Middle frontal gyrus (tissue), 1 donor: ENCODE measurements at regions not wholly inside any gene's neighbourhood (a gene's known extent, or its start where the extent isn't known, plus 50 kb on each side); places are given as distances from the start of the nearest gene placed in this dataset.

Experiments
- DNase-seq: peaks from one replicate; pipeline ENCODE4 v3.0.0-alpha.2; 2015; ENCODE audit warnings: low spot score; ENCODE audit errors: extremely low spot score

DNA sequence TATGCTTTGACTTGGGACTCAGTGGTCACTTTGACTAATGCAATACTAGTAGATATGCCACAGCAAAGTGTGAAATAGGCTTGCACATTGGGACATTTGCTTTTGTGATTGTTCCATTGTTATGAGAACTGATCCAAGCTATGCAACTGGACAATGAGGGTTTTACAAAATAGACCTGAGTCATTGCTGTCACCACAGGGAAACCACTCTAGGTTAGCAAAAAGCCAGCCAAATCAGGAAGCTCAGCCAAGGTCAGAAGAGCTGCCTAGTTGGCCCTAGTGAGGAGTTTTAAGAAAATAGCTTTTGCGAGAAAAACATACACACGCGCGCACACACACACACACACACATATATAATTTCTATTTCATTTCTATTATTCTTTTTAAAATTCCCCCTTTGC, 452.4 kb upstream of the CDH7 start:
- no peak for DNase-seq

- DNase-seq, result no peak
These were observed 461.9 kb upstream of the CDH7 start for GRCh38 chr18:65288908-65289307.

DNA sequence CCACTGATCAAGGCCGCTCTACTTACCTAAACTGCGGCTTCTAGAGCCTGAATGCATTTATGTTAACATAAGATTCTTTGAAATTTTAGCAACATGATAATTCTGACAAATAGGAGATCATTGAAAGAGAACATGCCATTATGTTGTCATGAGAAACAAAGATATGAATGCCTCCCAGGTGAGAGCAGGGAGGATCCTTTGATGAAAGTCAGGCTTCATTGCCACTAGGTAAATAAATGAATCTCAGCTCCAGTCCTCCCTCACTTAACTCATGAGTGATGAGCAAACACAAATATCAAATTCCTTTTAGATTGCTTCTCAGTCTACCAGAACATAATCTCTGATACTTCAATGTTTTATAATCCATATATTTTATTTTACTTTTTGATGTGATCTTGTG, 463.2 kb upstream of the CDH7 start:
- DNase-seq, result no peak

- no peak for DNase-seq
These were observed 468.7 kb upstream of the CDH7 start for GRCh38 chr18:65282096-65282495.

- no peak for DNase-seq
These were observed 471.0 kb upstream of the CDH7 start for GRCh38 chr18:65279668-65280305.

DNA sequence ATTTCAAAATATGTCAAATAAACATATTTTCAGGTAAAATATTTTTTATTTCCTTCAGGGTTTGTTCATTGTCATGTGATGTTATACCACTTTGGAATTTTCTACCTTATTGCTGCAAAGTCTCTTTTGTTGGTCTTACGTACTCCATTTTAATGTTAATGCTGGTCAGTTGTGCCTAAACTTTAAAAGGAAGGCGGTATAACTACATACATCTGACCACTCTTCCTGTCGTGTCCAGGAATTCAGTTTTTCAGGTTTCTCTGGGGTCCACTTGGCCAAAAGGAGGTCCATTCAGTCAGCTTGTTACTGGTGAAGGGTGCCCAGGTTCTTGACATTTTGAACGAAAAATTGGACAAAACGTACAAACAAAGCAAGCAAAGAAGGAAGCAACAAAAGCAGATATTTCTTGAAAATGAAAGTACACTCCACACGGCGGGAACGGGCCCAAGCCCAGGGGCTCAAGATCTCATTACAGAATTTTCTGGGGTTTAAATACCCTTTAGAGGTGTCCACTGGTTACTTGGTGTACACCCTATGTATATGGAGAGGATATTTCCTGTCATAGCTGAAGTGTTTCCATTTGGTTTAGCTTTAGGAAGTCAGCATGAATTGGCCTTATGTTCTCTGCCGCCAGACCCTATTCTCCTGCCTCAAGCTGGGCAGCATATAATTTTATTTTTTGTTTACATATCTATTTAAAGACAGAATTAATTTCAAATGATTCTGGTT, 471.7 kb upstream of the CDH7 start:
- DNase-seq, result no peak

DNA sequence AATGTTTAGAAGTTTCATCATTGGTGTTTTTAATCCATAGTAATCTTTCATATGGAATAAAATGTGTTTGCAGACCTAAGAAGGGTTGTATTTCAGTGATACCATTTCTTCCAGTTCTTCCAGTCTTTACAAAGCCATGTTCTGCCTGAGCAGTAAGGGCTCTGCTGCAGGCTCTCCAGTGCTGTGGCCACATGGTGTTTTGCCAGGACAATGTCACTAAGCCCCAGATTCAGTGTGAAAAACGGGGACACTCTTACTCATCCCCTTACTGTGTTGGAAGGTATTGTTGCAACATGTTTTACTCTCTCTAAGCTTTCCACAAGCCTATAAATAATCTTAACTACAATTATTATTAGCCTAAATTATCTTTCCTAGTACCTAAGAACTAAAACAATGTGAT, 481.4 kb upstream of the CDH7 start:
- DNase-seq, result no peak

DNA sequence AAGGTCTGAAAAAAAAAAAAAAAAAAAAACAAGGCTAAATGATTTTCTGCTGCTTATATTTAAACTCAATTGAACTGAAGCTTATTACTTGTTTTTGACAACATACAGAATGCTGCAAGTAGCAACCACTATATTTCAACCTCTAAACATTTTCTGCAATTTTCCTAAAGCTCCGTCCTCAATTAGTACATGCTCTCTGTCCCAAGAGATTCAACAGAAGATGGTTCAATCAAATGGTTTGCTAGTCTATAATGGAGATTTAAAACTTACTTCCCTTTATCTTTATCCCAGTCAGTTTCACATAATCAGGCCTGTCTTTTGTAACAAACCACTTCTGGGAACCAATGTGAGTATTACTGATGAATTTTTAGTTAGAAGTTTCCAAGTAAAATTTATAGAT, 485.1 kb upstream of the CDH7 start:
- DNase-seq, result no peak

GRCh38 chr18:65260030-65260429, 490.8 kb upstream of the CDH7 start:
- no peak for DNase-seq

DNA sequence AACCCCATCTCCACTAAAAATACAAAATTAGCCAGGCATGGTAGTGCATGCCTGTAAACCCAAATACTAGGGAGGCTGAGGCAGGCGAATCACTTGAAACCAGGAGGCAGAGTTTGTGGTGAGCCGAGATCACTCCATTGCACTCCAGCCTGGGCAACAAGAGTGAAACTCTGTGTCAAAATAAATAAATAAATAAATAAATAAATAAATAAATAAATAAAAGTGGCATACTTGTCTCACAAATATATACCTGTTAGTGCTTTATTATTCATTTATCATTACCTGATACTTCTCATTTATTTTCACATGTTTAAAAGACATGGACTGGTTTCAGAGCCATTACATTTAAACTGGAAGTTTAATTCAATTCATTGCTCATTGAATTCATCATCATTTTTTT, 491.4 kb upstream of the CDH7 start:
- no peak for DNase-seq

GRCh38 chr18:65257149-65257548, 493.7 kb upstream of the CDH7 start:
- no peak for DNase-seq

- no peak for DNase-seq
These were observed 495.4 kb upstream of the CDH7 start for GRCh38 chr18:65255417-65255816.

DNA sequence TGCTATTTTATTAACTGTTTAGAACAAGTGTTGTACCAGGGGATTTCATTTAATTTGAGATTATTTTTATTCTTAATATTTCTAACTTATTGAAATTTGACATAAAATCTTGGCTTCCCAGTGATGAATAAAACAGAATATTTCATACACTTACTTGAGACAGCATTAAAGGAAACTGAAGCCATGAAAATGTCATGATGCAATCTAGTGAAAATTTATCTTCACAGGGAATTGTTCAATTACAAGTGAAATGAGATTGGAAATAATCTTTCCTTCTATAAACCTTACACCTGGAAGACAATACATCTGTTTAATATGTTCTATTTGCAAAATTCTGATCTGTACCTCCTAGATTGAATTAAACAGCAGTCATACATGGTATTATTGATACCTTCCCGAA, 511.0 kb upstream of the CDH7 start:
- no peak for DNase-seq

- DNase-seq, result no peak
These were observed 514.7 kb upstream of the CDH7 start for GRCh38 chr18:65235966-65236624.

GRCh38 chr18:65230311-65230710, 520.5 kb upstream of the CDH7 start:
- DNase-seq, result no peak

DNA sequence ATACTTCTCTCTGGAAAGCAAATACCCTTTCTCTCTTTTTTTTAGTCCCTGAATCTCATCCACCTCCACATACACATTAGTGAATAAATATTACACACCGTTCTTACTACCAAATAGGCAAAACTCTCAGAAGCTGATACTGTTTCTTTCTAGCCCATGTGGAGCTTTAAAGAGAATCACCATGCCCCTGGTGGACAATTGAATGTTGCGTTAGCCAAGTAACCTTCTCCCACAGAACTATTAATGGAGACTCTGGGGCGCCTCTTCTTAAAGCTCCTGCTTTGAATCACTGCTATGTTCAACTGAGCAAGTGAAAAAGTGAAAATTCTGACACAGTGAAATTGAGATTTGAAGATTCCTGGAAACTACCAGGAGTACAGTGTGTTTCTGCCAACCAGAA, 522.8 kb upstream of the CDH7 start:
- no peak for DNase-seq

GRCh38 chr18:65221736-65222135, 529.1 kb upstream of the CDH7 start:
- DNase-seq, result no peak

GRCh38 chr18:65221115-65221514, 529.7 kb upstream of the CDH7 start:
- DNase-seq, result no peak

DNA sequence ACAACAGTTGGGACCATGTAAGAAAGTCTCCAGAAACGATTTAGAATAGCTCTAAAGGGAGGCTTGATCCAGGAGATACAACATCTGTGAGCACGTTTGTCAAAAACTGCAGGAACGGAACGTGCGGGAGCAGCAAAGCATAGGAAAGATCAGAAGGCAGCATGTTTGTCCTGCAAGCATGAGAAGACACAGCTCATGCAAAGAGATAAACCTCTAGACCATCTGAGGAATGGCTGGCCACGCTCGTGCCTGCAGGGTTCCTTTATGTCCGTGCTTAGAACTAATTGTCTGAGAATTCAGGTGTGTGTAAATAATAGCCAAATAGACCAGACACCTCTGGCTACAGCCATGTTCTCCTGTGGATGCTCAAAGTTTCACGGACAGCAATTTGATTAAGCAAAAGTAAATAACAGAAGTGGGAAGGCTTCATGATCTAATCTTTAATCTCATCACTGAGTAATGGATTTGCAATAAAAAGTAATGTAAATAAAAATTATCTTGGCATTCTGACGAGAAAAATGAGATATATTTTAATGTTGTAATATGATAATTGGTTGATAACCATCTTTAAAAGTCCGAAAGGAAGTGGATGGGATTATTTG, 534.8 kb upstream of the CDH7 start:
- DNase-seq, result no peak

- no peak for DNase-seq
These were observed 536.4 kb upstream of the CDH7 start for GRCh38 chr18:65214456-65214855.

DNA sequence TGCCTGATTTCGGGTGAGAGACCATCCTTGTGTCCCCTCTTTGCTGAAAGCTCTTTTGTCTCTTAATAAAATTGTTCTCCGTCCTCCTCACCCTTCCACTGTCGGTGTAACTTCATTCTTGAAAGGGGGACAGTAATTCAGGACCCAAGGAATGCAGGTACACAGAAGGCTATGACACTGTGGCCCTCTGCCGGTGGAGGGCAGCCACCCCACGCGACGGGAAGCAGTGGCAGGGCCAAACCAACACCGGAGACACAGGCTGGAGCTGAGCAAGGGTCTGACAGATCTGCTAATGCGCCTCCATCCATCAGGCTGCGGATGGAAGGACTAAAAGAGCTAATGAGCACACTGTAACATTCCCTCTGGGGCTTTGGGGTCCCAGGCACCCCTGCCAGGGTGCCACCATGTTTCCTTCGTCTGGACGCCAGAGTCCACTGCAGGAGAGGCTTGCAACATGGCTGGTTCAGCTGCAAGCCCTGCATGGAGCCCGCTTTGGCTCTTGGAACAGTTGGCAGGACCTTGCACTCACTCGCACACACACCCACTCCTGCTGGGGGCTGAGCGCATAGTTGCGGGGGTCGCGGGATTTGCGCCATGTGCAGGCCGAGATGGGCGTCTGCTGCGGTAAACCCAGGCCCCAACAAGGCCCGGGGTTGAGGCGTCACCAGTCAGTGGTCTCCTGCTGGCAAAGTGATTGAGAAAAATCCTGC, 544.1 kb upstream of the CDH7 start:
- DNase-seq, result no peak

- DNase-seq, result no peak
These were observed 548.7 kb upstream of the CDH7 start for GRCh38 chr18:65202091-65202490.
